ENCODE measurements at regions not wholly inside any gene's neighbourhood (a gene's known extent, or its start where the extent isn't known, plus 50 kb on each side); places are given as distances from the start of the nearest gene placed in this dataset.
"Not testable (repeated sequence)": the region's sequence is repeated elsewhere in the genome, so short reads cannot be mapped to it uniquely, and the experiment has no call there.

DNA sequence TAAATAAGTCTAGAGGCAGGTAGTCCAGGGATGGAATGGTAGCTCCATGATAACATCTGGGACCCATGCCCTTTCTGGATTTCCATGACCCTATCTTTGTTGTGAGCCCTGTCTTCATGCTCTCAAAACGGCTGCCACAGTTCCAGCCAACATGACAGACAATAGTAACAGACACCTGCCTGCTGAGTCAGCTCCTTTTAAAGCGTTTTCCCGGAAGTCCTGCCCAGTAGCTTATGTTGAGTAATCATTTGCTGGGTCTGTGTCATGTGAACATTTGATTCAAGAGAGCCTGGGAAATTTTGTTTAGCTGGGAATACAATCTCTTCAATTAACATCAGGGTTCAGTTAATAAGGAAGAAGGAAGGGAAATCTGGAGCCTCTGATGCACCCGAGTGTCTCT lies 262.2 kb upstream of the SULF2 start:
- Histone ChIP-seq H3K9ac (ENCODE audit: low read depth, low read length) (no peak overlapping the region), H3K27ac (ENCODE audit: low read depth, low read length) (no peak overlapping the region), H3K27me3 (ENCODE audit: insufficient read depth, low read length) (no peaks in the 10 kb centered on the region), H3K4me1 (ENCODE audit: insufficient read depth, low read length) (no peaks in the 10 kb centered on the region), H3K4me3 (ENCODE audit: low read length) (no peak overlapping the region), H3K36me3 (ENCODE audit: insufficient read depth, low read length) (no peaks in the 10 kb centered on the region), H3K9me3 (ENCODE audit: insufficient read depth, low read depth, low read length) (no peaks in the 10 kb centered on the region)
- 83% methylated on average over 4 of the region's 4 CpGs for WGBS

DNA sequence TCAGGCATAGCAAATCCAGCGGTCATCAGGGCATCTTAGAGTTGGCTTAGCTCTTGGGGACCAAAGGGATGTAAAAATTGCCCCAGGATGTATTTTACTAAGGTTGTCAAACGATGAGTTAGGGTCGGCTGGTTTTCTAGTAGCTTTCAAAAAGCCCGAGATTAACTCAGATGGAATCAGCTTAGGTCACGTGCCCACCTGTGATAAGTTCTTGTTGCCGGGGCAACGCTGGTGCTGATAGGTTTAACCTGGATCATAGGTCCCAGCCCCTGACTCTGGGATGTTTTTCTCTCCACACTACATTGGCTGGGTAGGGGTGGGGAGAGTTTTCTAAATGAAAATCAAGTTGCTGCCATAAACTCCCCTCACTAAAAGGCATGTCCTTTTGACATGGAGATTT lies 257.3 kb upstream of the SULF2 start:
- Histone ChIP-seq H3K36me3 (ENCODE audit: insufficient read depth, low read length) (no peaks in the 10 kb centered on the region), H3K27me3 (ENCODE audit: insufficient read depth, low read length) (no peaks in the 10 kb centered on the region), H3K27ac (ENCODE audit: low read depth, low read length) (no peak overlapping the region), H3K4me1 (ENCODE audit: insufficient read depth, low read length) (no peaks in the 10 kb centered on the region), H3K4me3 (ENCODE audit: low read length) (no peak overlapping the region), H3K9me3 (ENCODE audit: insufficient read depth, low read depth, low read length) (no peaks in the 10 kb centered on the region), H3K9ac (ENCODE audit: low read depth, low read length) (no peak overlapping the region)
- WGBS: 88% methylated on average over 7 of the region's 7 CpGs

DNA sequence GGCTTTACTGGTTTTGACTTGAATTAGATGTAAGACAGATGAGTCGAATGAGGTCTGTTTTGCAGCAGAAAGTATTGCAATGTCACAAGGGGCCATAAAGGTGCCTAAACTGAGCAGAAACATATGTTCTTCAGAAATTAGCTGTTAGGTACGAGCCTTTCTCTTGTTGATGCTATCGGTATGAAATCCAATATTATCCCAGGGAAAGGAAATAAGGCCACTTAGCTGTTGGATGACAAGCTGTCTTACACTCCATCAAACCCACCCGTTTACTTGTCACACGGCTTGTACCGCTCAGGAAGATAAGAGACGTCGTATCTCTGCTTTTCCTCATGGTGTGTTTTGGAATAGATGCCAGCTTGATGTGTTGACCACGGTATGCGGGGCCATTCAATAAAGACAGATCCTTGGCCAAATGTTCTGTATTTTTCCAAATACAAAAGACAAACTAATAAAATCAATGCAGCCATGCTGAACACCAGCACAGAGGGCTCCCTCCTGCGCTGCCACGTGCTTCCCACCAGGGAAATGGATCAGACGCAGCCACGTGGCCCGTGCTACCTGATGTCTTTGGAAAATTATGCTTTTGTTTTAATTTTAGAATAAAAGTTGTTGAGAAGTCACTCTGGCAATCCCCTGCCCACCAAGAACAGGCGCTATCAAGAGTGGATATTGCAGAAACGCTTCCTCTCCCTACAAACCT lies 255.9 kb upstream of the SULF2 start:
- Histone ChIP-seq H3K9ac (ENCODE audit: low read depth, low read length) (no peak overlapping the region), H3K36me3 (ENCODE audit: insufficient read depth, low read length) (no peaks in the 10 kb centered on the region), H3K4me1 (ENCODE audit: insufficient read depth, low read length) (no peaks in the 10 kb centered on the region), H3K9me3 (ENCODE audit: insufficient read depth, low read depth, low read length) (no peaks in the 10 kb centered on the region), H3K27ac (ENCODE audit: low read depth, low read length) (no peak overlapping the region), H3K27me3 (ENCODE audit: insufficient read depth, low read length) (no peaks in the 10 kb centered on the region), H3K4me3 (ENCODE audit: low read length) (no peak overlapping the region)
- 87% methylated on average over 17 of the region's 17 CpGs for WGBS

DNA sequence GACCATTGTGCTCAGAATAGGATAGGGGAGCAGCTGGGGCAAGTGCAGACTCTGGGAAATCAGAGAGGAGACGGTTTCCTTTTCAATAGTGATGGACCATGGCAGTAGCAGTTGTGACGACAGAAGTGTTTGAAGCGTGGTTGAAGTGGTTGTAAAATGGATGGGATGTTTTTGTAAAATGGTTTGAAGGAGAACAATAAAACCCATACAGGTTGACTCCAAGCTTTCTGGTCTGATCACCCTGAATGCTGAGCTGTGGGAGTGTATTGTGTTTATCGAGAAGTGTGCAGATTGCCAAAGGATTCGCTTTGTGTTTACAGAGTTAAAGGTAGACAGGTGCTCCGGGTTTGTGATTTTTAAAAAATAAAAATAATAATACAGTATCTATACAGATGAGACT lies 255.2 kb upstream of the SULF2 start:
- no peak overlapping the region for H3K27ac ChIP-seq (ENCODE audit: low read depth, low read length)
- no peak overlapping the region for H3K9ac ChIP-seq (ENCODE audit: low read depth, low read length)
- H3K4me1 ChIP-seq (ENCODE audit: insufficient read depth, low read length): no peaks in the 10 kb centered on the region
- H3K36me3 ChIP-seq (ENCODE audit: insufficient read depth, low read length): no peaks in the 10 kb centered on the region
- H3K4me3 ChIP-seq (ENCODE audit: low read length): no peak overlapping the region
- H3K27me3 ChIP-seq (ENCODE audit: insufficient read depth, low read length): no peaks in the 10 kb centered on the region
- WGBS: 90% methylated on average over 5 of the region's 6 CpGs
- no peaks in the 10 kb centered on the region for H3K9me3 ChIP-seq (ENCODE audit: insufficient read depth, low read depth, low read length)

DNA sequence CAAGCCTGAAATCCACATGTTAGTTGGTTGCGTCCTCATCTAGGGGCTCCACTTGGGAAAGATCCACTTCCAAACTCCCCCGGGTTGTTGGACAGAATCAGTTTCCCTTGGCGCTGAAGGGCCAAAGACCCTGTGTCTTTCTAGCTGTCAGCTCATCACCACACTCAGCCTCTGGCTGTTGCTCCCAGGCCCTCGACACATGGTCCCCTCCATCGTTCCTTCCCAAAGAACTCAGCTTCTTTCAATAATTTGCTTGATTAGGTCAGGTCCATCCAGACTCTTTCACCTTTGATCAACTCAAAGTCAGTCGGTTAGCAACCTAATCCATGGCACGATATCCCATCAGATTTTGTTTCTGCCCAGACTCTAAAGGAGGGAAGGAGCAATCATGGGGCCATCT lies 254.8 kb upstream of the SULF2 start:
- WGBS: 81% methylated on average over 7 of the region's 7 CpGs
- Histone ChIP-seq H3K9me3 (ENCODE audit: insufficient read depth, low read depth, low read length) (no peaks in the 10 kb centered on the region), H3K36me3 (ENCODE audit: insufficient read depth, low read length) (no peaks in the 10 kb centered on the region), H3K4me1 (ENCODE audit: insufficient read depth, low read length) (no peaks in the 10 kb centered on the region), H3K9ac (ENCODE audit: low read depth, low read length) (no peak overlapping the region), H3K27me3 (ENCODE audit: insufficient read depth, low read length) (no peaks in the 10 kb centered on the region), H3K4me3 (ENCODE audit: low read length) (no peak overlapping the region), H3K27ac (ENCODE audit: low read depth, low read length) (no peak overlapping the region)

DNA sequence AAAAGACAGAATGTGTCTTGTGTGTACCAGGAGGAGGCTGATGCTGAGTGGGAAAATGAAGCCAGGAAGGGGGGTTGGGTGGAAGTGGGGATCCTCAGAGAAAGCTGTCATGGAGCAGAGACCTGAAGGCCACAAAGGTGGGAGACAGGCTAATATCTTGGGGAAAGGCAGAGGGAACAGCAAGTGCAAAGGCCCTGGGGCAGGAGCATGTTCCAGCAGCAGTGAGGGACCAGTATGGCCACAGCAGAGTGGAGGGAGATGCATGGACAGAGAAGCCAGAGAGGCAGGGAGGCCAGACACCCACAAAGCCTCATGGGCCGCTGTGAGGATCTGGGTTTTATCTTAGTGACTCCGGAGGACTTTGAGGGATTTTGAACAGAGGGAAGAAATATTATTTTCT lies 254.2 kb upstream of the SULF2 start:
- Histone ChIP-seq H3K27me3 (ENCODE audit: insufficient read depth, low read length) (no peaks in the 10 kb centered on the region), H3K4me3 (ENCODE audit: low read length) (no peak overlapping the region), H3K36me3 (ENCODE audit: insufficient read depth, low read length) (no peaks in the 10 kb centered on the region), H3K27ac (ENCODE audit: low read depth, low read length) (no peak overlapping the region), H3K4me1 (ENCODE audit: insufficient read depth, low read length) (no peaks in the 10 kb centered on the region), H3K9ac (ENCODE audit: low read depth, low read length) (no peak overlapping the region), H3K9me3 (ENCODE audit: insufficient read depth, low read depth, low read length) (no peaks in the 10 kb centered on the region)
- WGBS: 96% methylated on average over 2 of the region's 2 CpGs

DNA sequence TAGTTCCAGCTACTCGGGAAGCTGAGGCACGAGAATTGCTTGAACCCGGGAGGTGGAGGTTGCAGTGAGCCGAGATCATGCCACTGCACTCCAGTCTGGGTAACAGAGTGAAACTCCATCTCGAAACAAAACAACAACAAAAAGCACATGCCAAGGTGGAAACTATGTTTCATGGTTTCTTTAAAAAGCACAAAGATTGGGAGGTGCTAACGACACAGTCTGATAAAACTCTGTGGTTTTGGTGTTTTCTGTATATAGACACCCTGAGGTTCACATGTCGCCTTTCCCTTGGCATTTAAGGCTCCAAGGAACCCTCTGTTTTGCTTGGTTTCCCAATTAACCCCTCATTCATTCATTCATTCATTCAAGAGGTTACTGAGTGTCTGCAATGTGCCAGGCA lies 253.4 kb upstream of the SULF2 start:
- no peaks in the 10 kb centered on the region for H3K27me3 ChIP-seq (ENCODE audit: insufficient read depth, low read length)
- 86% methylated on average over 7 of the region's 7 CpGs for WGBS
- H3K27ac ChIP-seq (ENCODE audit: low read depth, low read length): no peak overlapping the region
- no peaks in the 10 kb centered on the region for H3K36me3 ChIP-seq (ENCODE audit: insufficient read depth, low read length)
- no peak overlapping the region for H3K4me3 ChIP-seq (ENCODE audit: low read length)
- H3K9ac ChIP-seq (ENCODE audit: low read depth, low read length): no peak overlapping the region
- H3K4me1 ChIP-seq (ENCODE audit: insufficient read depth, low read length): no peaks in the 10 kb centered on the region
- no peaks in the 10 kb centered on the region for H3K9me3 ChIP-seq (ENCODE audit: insufficient read depth, low read depth, low read length)

DNA sequence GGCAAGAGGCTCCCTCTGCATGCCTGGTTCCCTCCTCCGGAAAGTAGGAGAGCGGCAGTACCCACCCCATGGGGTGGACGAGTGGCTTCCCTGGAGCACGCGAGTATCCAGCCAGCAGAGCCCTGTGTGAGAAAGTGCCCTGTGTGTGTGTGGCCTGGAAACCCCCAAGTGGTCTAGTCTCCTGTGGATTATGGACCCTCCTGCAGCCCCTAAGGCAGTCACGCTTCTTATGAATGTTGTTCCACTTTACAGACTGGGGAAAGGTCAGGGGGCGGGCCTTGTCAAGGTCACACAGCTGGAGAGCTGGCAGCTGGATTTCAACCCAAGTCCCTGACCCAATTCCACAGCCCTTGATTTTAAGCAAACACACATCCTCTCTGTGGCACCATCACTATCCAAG lies 252.5 kb upstream of the SULF2 start:
- not testable (repeated sequence) for H3K9me3 ChIP-seq (ENCODE audit: insufficient read depth, low read depth, low read length); H3K9ac ChIP-seq (ENCODE audit: low read depth, low read length); H3K4me3 ChIP-seq (ENCODE audit: low read length); H3K4me1 ChIP-seq (ENCODE audit: insufficient read depth, low read length); H3K27ac ChIP-seq (ENCODE audit: low read depth, low read length); H3K27me3 ChIP-seq (ENCODE audit: insufficient read depth, low read length); H3K36me3 ChIP-seq (ENCODE audit: insufficient read depth, low read length)
- 89% methylated on average over 7 of the region's 7 CpGs for WGBS

DNA sequence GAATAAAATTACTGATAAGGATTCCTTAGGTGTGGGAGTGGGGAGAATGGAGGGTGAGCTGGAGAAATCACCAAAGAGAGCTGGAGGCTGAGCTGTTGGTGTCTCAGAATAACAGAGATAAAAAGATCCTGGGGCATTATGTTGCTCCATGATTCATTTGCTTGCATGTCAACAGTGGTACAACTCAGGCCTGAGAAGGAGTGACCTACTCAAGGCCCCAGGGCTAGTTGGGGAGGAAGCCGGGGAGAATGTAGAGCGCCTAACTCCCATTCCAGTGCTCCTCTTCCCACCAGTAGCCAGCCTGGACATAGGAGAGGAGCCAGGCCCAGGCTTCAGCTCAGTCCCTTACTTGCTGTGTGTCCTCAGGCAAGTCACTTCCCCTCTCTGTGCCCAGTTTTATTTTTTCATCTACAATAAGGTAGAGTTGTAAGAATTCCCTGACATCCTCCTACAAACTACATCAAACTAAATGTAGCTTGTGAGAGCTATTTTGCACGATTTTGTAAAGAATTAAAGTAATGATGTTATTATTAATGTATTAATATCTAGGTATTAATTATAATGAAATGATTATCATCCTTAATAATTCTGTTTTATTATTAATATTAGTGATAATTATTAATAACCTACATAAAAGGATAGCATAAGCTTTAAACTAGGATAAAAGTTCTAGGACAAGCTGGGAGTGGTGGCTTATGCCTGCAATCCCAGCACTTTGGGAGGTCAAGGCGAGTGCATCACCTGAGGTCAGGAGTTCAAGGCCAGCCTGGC lies 250.9 kb upstream of the SULF2 start:
- Histone ChIP-seq H3K9me3 (ENCODE audit: insufficient read depth, low read depth, low read length) (no peaks in the 10 kb centered on the region), H3K9ac (ENCODE audit: low read depth, low read length) (no peak overlapping the region), H3K36me3 (ENCODE audit: insufficient read depth, low read length) (no peaks in the 10 kb centered on the region), H3K27me3 (ENCODE audit: insufficient read depth, low read length) (no peaks in the 10 kb centered on the region), H3K27ac (ENCODE audit: low read depth, low read length) (no peak overlapping the region), H3K4me3 (ENCODE audit: low read length) (no peak overlapping the region), H3K4me1 (ENCODE audit: insufficient read depth, low read length) (no peaks in the 10 kb centered on the region)
- 93% methylated on average over 3 of the region's 4 CpGs for WGBS

DNA sequence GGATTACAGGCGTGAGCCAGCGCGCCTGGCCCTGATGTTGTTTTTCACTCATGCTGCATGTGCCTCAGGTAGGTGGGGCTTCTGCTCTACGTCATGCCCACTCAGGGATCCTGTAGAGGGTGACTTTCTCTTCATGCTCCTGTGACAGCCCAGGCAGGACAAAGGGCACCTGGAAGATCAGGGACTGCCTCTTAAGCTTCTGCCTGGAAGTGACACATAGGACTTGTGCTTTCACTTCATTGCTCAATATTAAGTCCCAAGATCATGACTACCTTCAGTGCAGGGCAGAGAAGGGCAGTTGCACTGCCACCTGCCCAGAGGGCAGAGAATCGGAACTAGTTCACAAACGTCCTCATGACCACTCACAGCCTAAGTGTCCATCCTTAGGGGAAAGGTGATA lies 249.5 kb upstream of the SULF2 start:
- no peak overlapping the region for H3K4me3 ChIP-seq (ENCODE audit: low read length)
- H3K9me3 ChIP-seq (ENCODE audit: insufficient read depth, low read depth, low read length): no peaks in the 10 kb centered on the region
- no peak overlapping the region for H3K27ac ChIP-seq (ENCODE audit: low read depth, low read length)
- no peak overlapping the region for H3K9ac ChIP-seq (ENCODE audit: low read depth, low read length)
- 93% methylated on average over 6 of the region's 6 CpGs for WGBS
- no peaks in the 10 kb centered on the region for H3K4me1 ChIP-seq (ENCODE audit: insufficient read depth, low read length)
- no peaks in the 10 kb centered on the region for H3K27me3 ChIP-seq (ENCODE audit: insufficient read depth, low read length)
- no peaks in the 10 kb centered on the region for H3K36me3 ChIP-seq (ENCODE audit: insufficient read depth, low read length)

DNA sequence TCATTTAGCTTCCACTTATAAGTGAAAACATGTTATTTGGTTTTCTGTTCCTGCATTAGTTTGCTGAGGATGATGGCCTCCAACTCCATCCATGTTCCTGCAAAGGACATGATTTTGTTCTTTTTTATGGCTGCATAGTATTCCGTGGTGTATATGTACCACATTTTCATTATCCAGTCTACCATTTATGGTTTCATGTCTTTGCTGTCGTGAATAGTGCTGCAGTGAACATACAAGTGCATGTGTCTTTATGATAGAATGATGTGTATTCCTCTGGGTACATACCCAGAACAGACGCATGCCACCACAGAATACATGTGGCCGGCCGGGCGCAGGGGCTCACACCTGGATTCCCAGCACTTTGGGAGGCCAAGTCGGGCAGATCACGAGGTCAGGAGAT lies 247.7 kb upstream of the SULF2 start:
- H3K9me3 ChIP-seq (ENCODE audit: insufficient read depth, low read depth, low read length); H3K4me3 ChIP-seq (ENCODE audit: low read length); H3K9ac ChIP-seq (ENCODE audit: low read depth, low read length); H3K4me1 ChIP-seq (ENCODE audit: insufficient read depth, low read length); H3K27ac ChIP-seq (ENCODE audit: low read depth, low read length); H3K36me3 ChIP-seq (ENCODE audit: insufficient read depth, low read length); H3K27me3 ChIP-seq (ENCODE audit: insufficient read depth, low read length): not testable (repeated sequence)
- 97% methylated on average over 7 of the region's 8 CpGs for WGBS
